HepG2 (cell line): ENCODE measurements at regions not wholly inside any gene's neighbourhood (a gene's known extent, or its start where the extent isn't known, plus 50 kb on each side); places are given as distances from the start of the nearest gene placed in this dataset.

Experiments used
- AHDC1 ChIP-seq: sonication (generic); formaldehyde crosslinking; IDR thresholded peaks from 2 replicates; pipeline ENCODE4 v1.5.1; 2020; ENCODE audit warnings: mild to moderate bottlenecking, missing genetic modification reagents, borderline replicate concordance
- DRAP1 ChIP-seq: IDR thresholded peaks from 2 replicates; pipeline ENCODE4 v1.6.1; 2016; ENCODE audit warnings: missing genetic modification reagents, missing compliant biosample characterization
- EHMT2 ChIP-seq: fragments of 200-600 bp; sonication (generic); IDR thresholded peaks from 2 replicates; pipeline ENCODE4 v1.7.0; 2017; ENCODE audit warnings: antibody characterized with exemption, low read depth, low read length, borderline replicate concordance
- GFI1 ChIP-seq: sonication (generic); formaldehyde crosslinking; IDR thresholded peaks from 2 replicates; pipeline ENCODE4 v1.5.0; 2020; ENCODE audit warnings: missing genetic modification reagents, mild to moderate bottlenecking, borderline replicate concordance
- MAX ChIP-seq: IDR thresholded peaks from 2 replicates; pipeline ENCODE4 v1.6.1; 2012; ENCODE audit warnings: inconsistent platforms
- MIXL1 ChIP-seq: IDR thresholded peaks from 2 replicates; pipeline ENCODE4 v1.6.1; 2016
- NFIC ChIP-seq: IDR thresholded peaks from 2 replicates; pipeline ENCODE4 v1.6.1; 2012; ENCODE audit warnings: mild to moderate bottlenecking, low read length, inconsistent platforms
- PHF8 ChIP-seq: sonication (generic); formaldehyde crosslinking; IDR thresholded peaks from 2 replicates; pipeline ENCODE4 v1.5.0; 2020; ENCODE audit warnings: missing genetic modification reagents
- SOX6 ChIP-seq, 2 experiments: fragments of 450-650 bp in 1 of 2; sonication (generic) in 1 of 2; formaldehyde crosslinking in 1 of 2; IDR thresholded peaks; 2 replicates each; pipeline versions ENCODE4 v1.4.0 to v1.6.1; 2017 to 2020; ENCODE audit warnings: antibody characterized with exemption in 1 of 2, mild to moderate bottlenecking in 1 of 2, missing genetic modification reagents in 1 of 2
- ZFP36L1 ChIP-seq: sonication (generic); formaldehyde crosslinking; IDR thresholded peaks from 2 replicates; pipeline ENCODE4 v1.8.0; 2022; ENCODE audit warnings: mild to moderate bottlenecking, missing genetic modification reagents, moderate library complexity
- ZFY ChIP-seq: sonication (generic); formaldehyde crosslinking; IDR thresholded peaks from 2 replicates; pipeline ENCODE4 v1.4.0; 2020; ENCODE audit warnings: missing genetic modification reagents
- ZNF253 ChIP-seq: sonication (generic); formaldehyde crosslinking; IDR thresholded peaks from 2 replicates; pipeline ENCODE4 v1.8.0; 2022; ENCODE audit warnings: mild to moderate bottlenecking, missing genetic modification reagents, borderline replicate concordance
- ZNF343 ChIP-seq: sonication (generic); formaldehyde crosslinking; IDR thresholded peaks from 2 replicates; pipeline ENCODE4 v1.4.0; 2020; ENCODE audit warnings: mild to moderate bottlenecking, missing genetic modification reagents
- ZNF513 ChIP-seq: sonication (generic); formaldehyde crosslinking; conservative IDR thresholded peaks from 2 replicates; pipeline ENCODE4 v1.5.0; 2020; ENCODE audit warnings: missing genetic modification reagents
- ZNF615 ChIP-seq: sonication (generic); formaldehyde crosslinking; IDR thresholded peaks from 2 replicates; pipeline ENCODE4 v1.5.0; 2020; ENCODE audit warnings: mild to moderate bottlenecking, missing genetic modification reagents, borderline replicate concordance
- ZNF644 ChIP-seq: IDR thresholded peaks from 2 replicates; pipeline ENCODE4 v1.6.1; 2016; ENCODE audit warnings: low read depth

- TF ChIP-seq ZNF644 (CRISPR knock-in tag) (0 out of 2 replicates have a peak, but pooled peaks have one; percentile 37), PHF8 (CRISPR knock-in tag) (peak; percentile 3; the same call in 1 of the 2 replicates), DRAP1 (CRISPR knock-in tag) (0 out of 2 replicates have a peak, but pooled peaks have one; percentile 7), SOX6 (IDR thresholded peaks at IDR 0.05) (no peak), SOX6 (CRISPR knock-in tag; IDR thresholded peaks at IDR 0.05) (0 out of 2 replicates have a peak, but pooled peaks have one; percentile 40), EHMT2 (0 out of 2 replicates have a peak, but pooled peaks have one; percentile 51), ZNF513 (CRISPR knock-in tag) (no peak), ZNF615 (no peak), GFI1 (CRISPR knock-in tag) (0 out of 2 replicates have a peak, but pooled peaks have one; percentile 5), MIXL1 (CRISPR knock-in tag) (no peak), ZNF343 (CRISPR knock-in tag) (no peak), NFIC (peak; percentile 22; the same call in 1 of the 2 replicates), AHDC1 (CRISPR knock-in tag) (no peak), MAX (peak; percentile 24; the same call in 1 of the 2 replicates), ZNF253 (CRISPR knock-in tag) (no peak), ZFP36L1 (CRISPR knock-in tag) (no peak), ZFY (peak; percentile 41; the same call in 1 of the 2 replicates)
- TF ChIP-seq, all 625 proteins: peak for 18
Observed at GRCh38 chr9:82601293-82601771, 461.6 kb downstream of the RASEF start (continued).
